Psoas muscle (tissue), 7 donors: ENCODE measurements at regions not wholly inside any gene's neighbourhood (a gene's known extent, or its start where the extent isn't known, plus 50 kb on each side); places are given as distances from the start of the nearest gene placed in this dataset.

Experiments
- ATAC-seq, 4 donors: fragments of 200-7000 bp; cut with Tn5 transposase; one replicate each; pipeline ENCODE4 v1.9.1; 2020; ENCODE audit warnings: moderate library complexity in 3 of 4, mild to moderate bottlenecking in 2 of 4
- DNase-seq, 2 donors: peaks; one replicate each; pipeline ENCODE4 v3.0.0-alpha.2; 2020
- H3K27ac ChIP-seq: fragments of 200-600 bp; one replicate; pipeline ENCODE4 v1.8.0; 2022
- H3K27me3 ChIP-seq, 3 donors: fragments of 200-600 bp in 1 of 3; one replicate each; pipeline versions ENCODE4 v1.6.1 to v1.8.0; 2013 to 2022; ENCODE audit warnings: low read length in 2 of 3, mild to moderate bottlenecking in 2 of 3, moderate library complexity in 1 of 3; ENCODE audit not compliant: insufficient read depth in 3 of 3
- H3K36me3 ChIP-seq, 2 donors: fragments of 200-600 bp in 1 of 2; one replicate each; pipeline versions ENCODE4 v1.6.1 to v1.8.0; 2013 to 2022; ENCODE audit warnings: low read depth in 1 of 2, mild to moderate bottlenecking in 1 of 2, moderate library complexity in 1 of 2; ENCODE audit not compliant: insufficient read depth in 1 of 2
- H3K4me1 ChIP-seq: fragments of 200-600 bp; one replicate; pipeline ENCODE4 v1.8.0; 2022
- H3K4me3 ChIP-seq: fragments of 200-600 bp; one replicate; pipeline ENCODE4 v1.8.0; 2022; ENCODE audit warnings: mild to moderate bottlenecking
- H3K9me3 ChIP-seq: fragments of 200-600 bp; one replicate; pipeline ENCODE4 v1.8.0; 2022
- WGBS, 3 donors: extraction: QIAGEN DNeasy Blood & Tissue Kit; methylation state at CpG; one replicate each; pipeline versions ENCODE4 v1.1.6 to v1.1.7; 2013; 5-methylcytosine and 5-hydroxymethylcytosine counted together
- intact Hi-C, 2 donors: fragments of 100-400 bp; cut with DNase I; formaldehyde crosslinking; loops; one replicate each; pipeline versions ENCODE4 v1.11.0 to v1.14.2; 2022
- TF ChIP-seq, protein P1 (sequence below): fragments of 200-600 bp; IDR thresholded peaks from one replicate; pipeline ENCODE4 v1.8.0; 2022; ENCODE audit warnings: antibody characterized with exemption
- donor health status: healthy with polysubstance abuse.
- donor health status: DM: no; HTN: no; CAD: no; lungs with moderate emphysema.
- donor health status: Bipolar disorder and iron deficiency.
- donor health status: healthy.
- donor health status: DM: yes; HTN: yes; CAD: no.
- donor health status: DM: no; HTN: no; CAD: no.
- donor health status: DM: yes; HTN: yes; CAD: no.

DNA sequence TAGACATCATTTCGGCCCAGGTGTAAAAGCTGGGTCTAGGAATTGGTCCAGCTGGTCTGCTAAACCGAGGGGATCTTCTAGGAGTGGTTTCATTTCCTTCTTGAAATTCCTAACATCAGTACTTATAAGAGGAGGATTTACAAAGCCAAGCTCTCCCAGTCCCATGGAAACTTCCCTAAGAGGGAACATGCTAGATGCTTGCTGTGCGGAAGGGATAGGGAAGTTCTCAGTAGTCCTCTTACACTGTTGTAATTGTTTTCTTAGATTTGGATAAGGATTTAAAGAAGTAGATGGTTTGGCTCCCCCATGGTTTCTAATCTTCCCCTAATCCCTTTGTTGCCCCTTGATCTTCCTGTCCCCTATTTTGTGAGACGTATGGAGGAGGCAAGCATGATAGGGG is 89.7 kb upstream of the XCR1 start:
- DNase-seq (no peak), ATAC-seq (no peak)
- Histone ChIP-seq H3K36me3 (no peaks in the 10 kb centered on the region), H3K27me3 (no peaks in the 10 kb centered on the region), H3K4me1 (no peaks in the 10 kb centered on the region), H3K4me3 (no peak overlapping the region), H3K27ac (no peak overlapping the region), H3K9me3 (no peaks in the 10 kb centered on the region)
- intact Hi-C loops, result loop anchor here in 1 of 2 donors (10.0 kb wide), 1 partner anchor 248 kb away; no protein-coding TSS in a partner anchor
- WGBS, 3 donors, result 85 to 88% (median 85%) methylated on average over 4 of the region's 4 CpGs
- TF ChIP-seq, protein P1, sequence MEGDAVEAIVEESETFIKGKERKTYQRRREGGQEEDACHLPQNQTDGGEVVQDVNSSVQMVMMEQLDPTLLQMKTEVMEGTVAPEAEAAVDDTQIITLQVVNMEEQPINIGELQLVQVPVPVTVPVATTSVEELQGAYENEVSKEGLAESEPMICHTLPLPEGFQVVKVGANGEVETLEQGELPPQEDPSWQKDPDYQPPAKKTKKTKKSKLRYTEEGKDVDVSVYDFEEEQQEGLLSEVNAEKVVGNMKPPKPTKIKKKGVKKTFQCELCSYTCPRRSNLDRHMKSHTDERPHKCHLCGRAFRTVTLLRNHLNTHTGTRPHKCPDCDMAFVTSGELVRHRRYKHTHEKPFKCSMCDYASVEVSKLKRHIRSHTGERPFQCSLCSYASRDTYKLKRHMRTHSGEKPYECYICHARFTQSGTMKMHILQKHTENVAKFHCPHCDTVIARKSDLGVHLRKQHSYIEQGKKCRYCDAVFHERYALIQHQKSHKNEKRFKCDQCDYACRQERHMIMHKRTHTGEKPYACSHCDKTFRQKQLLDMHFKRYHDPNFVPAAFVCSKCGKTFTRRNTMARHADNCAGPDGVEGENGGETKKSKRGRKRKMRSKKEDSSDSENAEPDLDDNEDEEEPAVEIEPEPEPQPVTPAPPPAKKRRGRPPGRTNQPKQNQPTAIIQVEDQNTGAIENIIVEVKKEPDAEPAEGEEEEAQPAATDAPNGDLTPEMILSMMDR, result no peak

DNA sequence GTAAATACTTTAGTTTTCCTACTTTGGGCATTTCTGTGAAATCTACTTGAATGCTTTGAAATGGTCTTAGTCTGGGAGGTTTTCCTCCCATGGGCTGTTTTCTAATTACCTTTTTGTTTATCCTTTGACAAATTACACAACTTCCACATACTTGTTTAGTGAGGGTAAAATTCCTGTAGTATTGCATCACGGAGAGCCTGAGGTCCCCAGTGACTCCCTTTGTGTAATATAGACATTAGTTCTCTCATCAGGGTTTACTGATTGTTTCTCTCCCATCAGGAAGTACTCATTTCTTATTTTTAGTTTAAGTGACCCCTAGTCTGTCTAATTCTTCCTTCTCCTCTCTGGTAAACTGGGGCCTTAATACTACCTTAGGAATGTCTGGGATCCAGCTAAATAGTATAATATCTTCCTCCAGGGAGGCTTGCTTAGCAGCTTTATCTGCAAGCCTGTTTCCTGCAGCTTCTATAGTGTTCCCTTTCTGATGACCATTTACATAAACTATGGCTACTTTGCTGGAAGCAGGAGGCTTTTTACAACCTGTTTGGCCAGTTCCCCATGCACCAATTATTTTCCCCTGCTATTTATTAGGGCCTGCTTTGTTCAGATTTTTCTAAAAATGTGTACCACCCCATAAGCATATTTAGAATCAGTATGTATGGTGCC is 87.2 kb upstream of the XCR1 start:
- intact Hi-C loops, result loop anchor here in 1 of 2 donors (10.0 kb wide), 1 partner anchor 250 kb away; no protein-coding TSS in a partner anchor
- WGBS, 3 donors, result 3 to 34% (median 32%) methylated on average over 1 of the region's 1 CpG
- DNase-seq (no peak), ATAC-seq (peak in 2 of 4 donors; percentile 31 to 59)
- Histone ChIP-seq H3K36me3 (no peaks in the 10 kb centered on the region), H3K4me1 (peaks cover 8% of the 10 kb centered on the region), H3K9me3 (no peaks in the 10 kb centered on the region), H3K27me3 (no peaks in the 10 kb centered on the region), H3K4me3 (no peak overlapping the region), H3K27ac (peak overlapping the region; percentile 17)
- TF ChIP-seq, protein P1, result no peak

DNA sequence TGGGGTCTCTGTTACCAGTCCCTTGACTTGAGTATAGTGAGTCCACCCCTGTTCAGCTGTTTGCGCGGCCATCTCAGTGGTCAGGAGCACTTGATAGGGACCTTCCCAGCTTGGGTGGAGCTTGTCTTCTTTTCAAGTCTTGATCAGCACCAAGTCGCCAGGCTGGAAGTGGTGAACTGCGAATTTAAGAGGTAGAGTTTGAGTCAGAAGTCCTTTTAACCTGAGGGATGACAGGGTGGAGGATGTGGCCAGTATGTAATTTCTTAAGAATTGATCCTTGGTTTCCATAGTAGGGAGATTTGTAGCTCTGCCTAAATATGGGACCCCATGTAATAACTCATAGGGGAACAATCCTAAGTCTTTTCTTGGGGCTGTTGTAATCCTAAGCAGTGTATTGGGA is 86.3 kb upstream of the XCR1 start:
- ATAC-seq, result no peak
- intact Hi-C loops, result loop anchor here in 1 of 2 donors (10.0 kb wide), 1 partner anchor 251 kb away; no protein-coding TSS in a partner anchor

DNA sequence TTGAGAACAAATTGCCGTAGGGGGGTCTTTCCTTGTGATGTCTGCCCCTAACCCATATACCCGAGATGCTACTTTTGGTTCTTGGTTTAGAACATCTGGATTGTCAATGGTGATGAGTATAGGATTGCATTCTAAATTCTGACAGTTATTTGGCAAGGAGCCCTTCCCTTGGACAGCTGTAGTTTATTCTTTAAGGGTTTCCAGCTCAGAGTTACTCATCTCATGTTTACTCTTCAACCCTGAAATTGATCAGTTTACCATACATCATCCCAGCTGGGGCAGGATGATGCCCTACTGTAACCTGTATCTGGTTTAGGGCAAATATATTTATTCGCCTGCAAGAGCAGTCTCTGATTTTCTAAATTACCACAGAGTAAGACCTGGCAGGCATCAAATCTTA is 85.7 kb upstream of the XCR1 start:
- no peak for DNase-seq
- no peaks in the 10 kb centered on the region for H3K9me3 ChIP-seq
- no peaks in the 10 kb centered on the region for H3K27me3 ChIP-seq
- TF ChIP-seq, protein P1, result no peak
- intact Hi-C loops, result loop anchor here in 1 of 2 donors (10.0 kb wide), 1 partner anchor 252 kb away; no protein-coding TSS in a partner anchor
- no peak overlapping the region for H3K27ac ChIP-seq
- no peaks in the 10 kb centered on the region for H3K36me3 ChIP-seq
- no peak for ATAC-seq
- H3K4me3 ChIP-seq, result no peak overlapping the region
- 57 to 92% (median 91%) methylated on average over 3 of the region's 3 CpGs for WGBS, 3 donors
- H3K4me1 ChIP-seq, result peaks cover 9% of the 10 kb centered on the region

More for the DNA sequence above, 86.3 kb upstream of the XCR1 start:
- TF ChIP-seq, protein P1, result no peak
- H3K36me3 ChIP-seq, result no peaks in the 10 kb centered on the region
- H3K9me3 ChIP-seq, result no peaks in the 10 kb centered on the region
- H3K4me3 ChIP-seq, result no peak overlapping the region
- peaks cover 9% of the 10 kb centered on the region for H3K4me1 ChIP-seq
- 93 to 99% (median 99%) methylated on average over 4 of the region's 4 CpGs for WGBS, 3 donors
- no peaks in the 10 kb centered on the region for H3K27me3 ChIP-seq
- DNase-seq, result no peak
- H3K27ac ChIP-seq, result no peak overlapping the region
